Neural progenitor cell (in vitro differentiated cells): ENCODE measurements at regions not wholly inside any gene's neighbourhood (a gene's known extent, or its start where the extent isn't known, plus 50 kb on each side); places are given as distances from the start of the nearest gene placed in this dataset.

ENCODE experiments used
- EZH2 ChIP-seq: fragments of 200-600 bp; sonication (generic); IDR thresholded peaks from 2 replicates; pipeline ENCODE4 v1.6.1; 2017; ENCODE audit warnings: antibody characterized with exemption, mild to moderate bottlenecking, moderate library complexity
- EZH2phosphoT487 ChIP-seq: fragments of 200-600 bp; sonication (generic); IDR thresholded peaks from 2 replicates; pipeline ENCODE4 v1.6.1; 2017; ENCODE audit warnings: antibody characterized with exemption
- TF ChIP-seq, protein P1 (sequence below): fragments of 200-600 bp; sonication (generic); IDR thresholded peaks from 2 replicates; pipeline ENCODE4 v1.5.1; 2017; ENCODE audit warnings: antibody characterized with exemption, mild to moderate bottlenecking

DNA sequence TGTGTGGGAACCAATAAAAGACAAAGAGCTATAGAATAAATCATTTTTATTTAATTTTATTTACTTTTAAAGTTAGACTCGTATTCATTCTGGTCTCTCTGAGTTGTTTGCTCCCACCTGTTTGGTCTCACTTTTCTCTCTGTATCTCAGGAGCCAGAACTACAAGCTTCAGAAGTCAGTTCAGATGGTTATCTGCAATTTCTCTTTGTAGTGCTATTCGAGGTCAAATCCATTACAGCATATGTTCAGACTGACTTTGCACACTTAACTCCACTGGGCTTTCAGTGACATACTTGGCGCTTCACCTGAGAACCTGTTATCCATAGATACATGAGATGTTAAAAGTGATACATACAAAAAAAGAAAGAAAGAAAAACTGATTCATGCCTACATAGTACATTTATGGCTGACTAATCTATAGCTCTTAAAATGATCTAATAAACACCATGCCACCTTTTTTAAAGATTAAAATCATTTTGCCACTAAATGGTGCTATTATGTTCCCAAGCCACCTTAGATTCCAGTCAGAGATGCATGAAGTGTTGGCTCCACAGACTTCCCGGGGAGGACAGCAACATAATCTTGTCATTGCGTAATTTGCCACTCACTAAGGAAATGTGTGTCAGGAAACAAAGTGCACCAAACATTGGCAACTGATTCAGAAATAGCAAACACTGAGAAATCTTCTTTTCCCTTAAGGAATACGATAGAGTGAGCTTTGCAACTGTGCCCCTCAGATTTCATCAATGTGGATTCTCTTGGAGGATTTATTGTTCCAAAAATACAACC lies 396.7 kb downstream of the HACE1 start:
- TF ChIP-seq, protein P1, sequence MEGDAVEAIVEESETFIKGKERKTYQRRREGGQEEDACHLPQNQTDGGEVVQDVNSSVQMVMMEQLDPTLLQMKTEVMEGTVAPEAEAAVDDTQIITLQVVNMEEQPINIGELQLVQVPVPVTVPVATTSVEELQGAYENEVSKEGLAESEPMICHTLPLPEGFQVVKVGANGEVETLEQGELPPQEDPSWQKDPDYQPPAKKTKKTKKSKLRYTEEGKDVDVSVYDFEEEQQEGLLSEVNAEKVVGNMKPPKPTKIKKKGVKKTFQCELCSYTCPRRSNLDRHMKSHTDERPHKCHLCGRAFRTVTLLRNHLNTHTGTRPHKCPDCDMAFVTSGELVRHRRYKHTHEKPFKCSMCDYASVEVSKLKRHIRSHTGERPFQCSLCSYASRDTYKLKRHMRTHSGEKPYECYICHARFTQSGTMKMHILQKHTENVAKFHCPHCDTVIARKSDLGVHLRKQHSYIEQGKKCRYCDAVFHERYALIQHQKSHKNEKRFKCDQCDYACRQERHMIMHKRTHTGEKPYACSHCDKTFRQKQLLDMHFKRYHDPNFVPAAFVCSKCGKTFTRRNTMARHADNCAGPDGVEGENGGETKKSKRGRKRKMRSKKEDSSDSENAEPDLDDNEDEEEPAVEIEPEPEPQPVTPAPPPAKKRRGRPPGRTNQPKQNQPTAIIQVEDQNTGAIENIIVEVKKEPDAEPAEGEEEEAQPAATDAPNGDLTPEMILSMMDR: no peak
- TF ChIP-seq EZH2 (no peak), EZH2phosphoT487 (no peak)
